ENCODE measurements at regions not wholly inside any gene's neighbourhood (a gene's known extent, or its start where the extent isn't known, plus 50 kb on each side); places are given as distances from the start of the nearest gene placed in this dataset.

DNA sequence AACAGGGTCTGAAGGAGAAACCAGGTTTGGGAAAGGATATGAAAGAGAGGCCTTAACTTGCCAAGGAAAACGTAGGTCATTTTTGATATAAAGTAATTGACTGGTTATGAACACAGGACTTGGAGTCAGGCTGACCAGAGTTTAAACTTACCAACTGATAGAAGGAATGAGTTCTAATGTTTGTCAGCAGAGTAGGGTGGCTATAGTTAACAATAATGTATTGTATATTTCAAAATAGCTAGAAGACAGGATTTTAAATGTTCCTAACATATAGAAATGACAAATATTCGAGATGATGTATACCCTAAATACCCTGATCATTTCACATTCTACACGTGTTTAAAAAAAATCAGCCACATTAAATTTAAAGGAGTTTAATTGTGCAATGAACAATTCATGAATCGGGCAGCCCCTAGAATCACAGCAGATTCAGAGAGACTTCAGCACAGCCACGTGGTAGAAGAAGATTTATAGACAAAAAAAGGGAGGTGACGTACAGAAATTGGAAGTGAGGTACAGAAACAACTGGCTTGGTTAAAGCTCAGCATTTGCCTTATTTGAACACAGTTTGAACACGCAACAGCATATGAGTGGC lies 52.5 kb upstream of the PLEKHG7 start:
- no peak for DNase-seq

DNA sequence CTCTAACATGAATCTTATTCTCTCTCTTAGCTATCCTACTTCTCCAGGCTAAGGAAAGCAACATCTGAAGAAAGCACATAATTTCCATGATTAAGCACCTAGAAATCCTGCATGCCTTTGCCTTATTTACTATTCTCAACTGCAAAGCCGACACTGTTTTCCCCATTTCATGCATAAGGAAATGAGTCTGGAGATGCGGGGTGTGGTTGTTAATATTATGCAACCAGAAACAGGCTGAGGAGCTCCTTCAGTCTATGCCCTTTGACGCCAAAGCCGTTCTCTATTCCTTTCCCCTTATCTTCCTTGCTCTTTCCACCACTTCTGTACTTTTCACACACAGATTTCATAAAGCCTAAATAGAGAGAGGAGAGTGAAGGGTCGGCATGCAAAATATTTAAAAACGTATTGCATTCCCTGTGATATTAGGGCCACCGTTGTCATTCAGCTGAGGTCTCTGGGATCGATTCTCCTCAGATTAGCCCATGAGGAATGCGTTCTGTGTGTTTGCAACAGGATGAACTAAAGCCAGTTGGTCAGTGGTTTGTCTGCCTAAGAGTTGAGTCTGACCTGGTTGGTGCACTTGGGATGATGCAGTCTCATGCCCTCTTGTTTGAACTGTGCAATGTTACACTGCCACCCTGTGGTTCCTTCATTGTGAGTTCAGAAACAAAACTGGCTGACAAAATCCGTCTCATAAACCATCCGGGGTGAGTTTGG lies 53.1 kb upstream of the PLEKHG7 start:
- peak; percentile 74 for DNase-seq

GRCh38 chr12:92648242-92649031 lies 54.4 kb upstream of the PLEKHG7 start:
- DNase-seq = no peak

DNA sequence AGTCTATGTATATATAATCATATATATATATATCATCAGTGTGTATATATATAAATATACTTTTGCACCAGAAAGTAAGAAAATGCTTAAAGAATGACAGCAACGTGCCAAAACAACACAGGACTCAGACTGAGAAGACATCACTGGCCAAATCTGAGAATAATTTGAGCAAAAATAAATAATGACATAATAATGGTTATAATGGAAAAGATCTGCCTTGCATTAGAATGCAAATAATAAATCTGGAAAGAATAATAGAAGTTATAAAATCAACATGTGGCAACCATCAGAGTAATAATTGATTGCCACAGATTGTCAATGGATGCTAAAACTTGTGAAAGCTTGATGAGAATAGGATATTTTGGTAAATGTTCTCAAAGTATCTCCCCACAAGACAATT lies 61.5 kb upstream of the PLEKHG7 start:
- no peak for DNase-seq

- DNase-seq = peak; percentile 13
Observed at GRCh38 chr12:92640691-92641090, 62.1 kb upstream of the PLEKHG7 start.

DNA sequence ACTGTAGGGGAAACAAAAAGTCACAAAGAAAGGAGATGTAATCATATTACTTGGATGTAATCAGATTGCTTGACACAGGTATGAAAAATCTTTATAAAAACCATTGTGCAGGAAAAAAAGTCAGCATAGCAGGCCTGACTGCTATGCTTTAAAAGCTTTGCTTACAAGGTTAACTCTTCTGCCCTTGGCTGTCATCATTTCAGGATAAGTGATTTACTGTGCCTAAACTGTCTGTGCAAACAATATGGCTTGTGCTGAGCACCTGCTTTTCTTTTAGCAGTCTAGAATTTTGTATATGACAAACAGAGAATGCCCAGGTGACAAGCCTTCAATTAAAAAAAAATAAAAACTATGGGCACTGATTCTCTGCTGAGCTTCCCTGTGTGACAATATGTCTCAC lies 63.8 kb upstream of the PLEKHG7 start:
- no peak for DNase-seq

- DNase-seq = no peak
Observed at GRCh38 chr12:92634730-92635129, 68.1 kb upstream of the PLEKHG7 start.

- no peak for DNase-seq
Observed at GRCh38 chr12:92634202-92634601, 68.6 kb upstream of the PLEKHG7 start.

GRCh38 chr12:92630968-92631367 lies 71.8 kb upstream of the PLEKHG7 start:
- DNase-seq = no peak

- DNase-seq = peak; percentile 17
Observed at GRCh38 chr12:92629349-92630065, 73.3 kb upstream of the PLEKHG7 start.

DNA sequence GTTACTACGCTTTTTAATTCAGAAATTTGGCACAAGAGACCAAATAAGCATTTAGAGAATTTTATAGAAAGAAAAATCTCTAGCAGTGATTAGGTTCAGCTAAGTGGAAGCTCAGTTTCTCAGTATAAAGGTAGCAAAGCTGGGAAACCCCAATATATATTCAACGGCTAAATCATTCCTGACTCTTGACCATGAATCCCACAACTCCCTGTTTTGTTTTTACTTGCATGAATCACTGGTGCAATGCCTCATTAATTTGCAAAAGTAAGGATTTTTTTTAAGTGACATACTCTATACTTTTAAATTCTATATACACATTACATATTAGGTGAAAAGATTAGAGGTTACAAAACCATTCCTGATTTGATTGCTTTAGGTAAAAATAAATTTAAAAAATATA lies 74.3 kb upstream of the PLEKHG7 start:
- DNase-seq = peak; percentile 36

DNA sequence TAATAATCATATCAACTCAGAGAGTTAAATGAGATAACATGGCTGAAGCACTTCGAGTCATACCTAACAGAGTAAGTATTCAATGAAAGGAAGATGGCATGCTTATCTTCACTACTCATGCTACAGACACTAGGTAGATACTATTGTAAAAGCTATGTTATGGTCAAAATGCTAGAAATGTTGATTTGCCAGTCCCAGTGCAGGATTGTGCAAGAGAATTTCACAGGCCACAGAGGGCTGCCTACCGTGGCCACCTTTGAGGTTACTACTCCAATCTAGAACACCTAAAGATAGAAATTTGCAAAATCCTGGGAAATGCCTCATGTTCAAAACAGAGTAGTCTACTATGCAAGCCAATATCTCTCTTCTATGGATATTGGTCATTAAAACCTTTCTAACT lies 75.3 kb upstream of the PLEKHG7 start:
- DNase-seq = no peak

GRCh38 chr12:92625639-92626310 lies 77.0 kb upstream of the PLEKHG7 start:
- no peak for DNase-seq

GRCh38 chr12:92624236-92624635 lies 78.6 kb upstream of the PLEKHG7 start:
- peak; percentile 56 for DNase-seq

GRCh38 chr12:92623386-92623785 lies 79.4 kb upstream of the PLEKHG7 start:
- DNase-seq = no peak

- no peak for DNase-seq
Observed at GRCh38 chr12:92621833-92622232, 81.0 kb upstream of the PLEKHG7 start.

GRCh38 chr12:92621312-92621711 lies 81.5 kb upstream of the PLEKHG7 start:
- DNase-seq = no peak

DNA sequence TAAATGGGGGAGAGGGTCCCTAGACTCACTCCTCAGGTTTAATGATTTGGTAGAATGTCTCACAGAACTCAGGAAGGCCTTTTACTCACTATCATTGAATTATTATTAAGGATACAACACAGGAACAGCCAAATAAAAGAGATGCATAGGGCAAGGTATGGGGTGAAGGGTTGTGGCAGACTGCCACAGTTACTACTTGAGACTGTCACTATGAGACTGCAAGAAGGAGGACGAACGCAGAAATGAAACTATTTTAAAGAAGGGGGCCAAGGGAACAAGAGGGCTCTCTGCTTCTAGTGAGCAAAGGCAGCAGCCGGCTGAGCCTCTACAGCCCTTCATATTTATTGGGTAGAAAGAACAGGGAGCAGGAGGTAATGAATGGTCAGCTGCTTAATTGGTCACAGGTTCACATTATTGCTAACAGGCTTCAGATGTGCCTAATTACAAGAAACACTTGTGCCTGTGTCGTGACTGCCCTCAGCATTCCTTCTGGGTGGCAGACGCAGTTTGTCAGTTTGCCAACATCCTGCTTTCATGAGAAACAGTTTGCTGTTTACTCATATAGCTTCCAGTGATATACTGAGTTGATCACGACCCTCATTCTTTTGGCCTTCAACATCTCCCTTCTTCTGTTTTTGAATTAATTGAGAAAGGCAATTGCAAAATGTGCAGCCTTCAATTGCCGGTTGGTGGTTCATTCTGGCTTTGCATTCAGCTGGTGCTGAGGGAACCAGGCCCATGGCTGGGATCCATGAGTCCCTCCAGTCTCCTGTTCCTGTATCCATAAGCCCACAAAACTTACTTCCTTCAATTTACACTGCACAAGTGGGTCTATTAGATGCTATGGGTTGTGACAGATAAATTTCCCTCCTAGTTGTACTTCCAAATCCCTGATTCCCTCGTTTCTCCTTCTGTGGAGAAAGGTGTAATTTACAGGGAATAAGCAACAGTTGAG lies 82.8 kb upstream of the PLEKHG7 start:
- peak; percentile 67 for DNase-seq

- DNase-seq = no peak
Observed at GRCh38 chr12:92619026-92619425, 83.8 kb upstream of the PLEKHG7 start.

- no peak for DNase-seq
Observed at GRCh38 chr12:92615703-92616102, 87.1 kb upstream of the PLEKHG7 start.

DNA sequence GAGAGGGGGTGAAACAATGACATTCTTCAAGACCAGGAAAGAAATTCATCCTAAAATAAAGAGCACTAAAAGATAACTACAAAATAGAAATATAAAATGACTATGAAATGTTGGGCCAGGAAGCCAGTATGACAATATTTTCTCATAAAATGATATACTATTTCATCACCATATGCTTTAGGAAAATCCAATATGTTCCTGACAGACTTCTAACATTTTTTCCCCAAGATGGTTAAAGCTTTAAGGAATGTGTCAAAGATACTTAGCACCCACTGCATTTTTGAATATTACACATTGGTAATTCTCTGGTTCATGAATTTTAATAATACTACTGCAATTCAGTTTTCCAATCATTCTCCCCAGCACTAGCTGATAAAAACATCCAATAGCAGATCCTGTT lies 87.7 kb upstream of the PLEKHG7 start:
- DNase-seq = no peak

DNA sequence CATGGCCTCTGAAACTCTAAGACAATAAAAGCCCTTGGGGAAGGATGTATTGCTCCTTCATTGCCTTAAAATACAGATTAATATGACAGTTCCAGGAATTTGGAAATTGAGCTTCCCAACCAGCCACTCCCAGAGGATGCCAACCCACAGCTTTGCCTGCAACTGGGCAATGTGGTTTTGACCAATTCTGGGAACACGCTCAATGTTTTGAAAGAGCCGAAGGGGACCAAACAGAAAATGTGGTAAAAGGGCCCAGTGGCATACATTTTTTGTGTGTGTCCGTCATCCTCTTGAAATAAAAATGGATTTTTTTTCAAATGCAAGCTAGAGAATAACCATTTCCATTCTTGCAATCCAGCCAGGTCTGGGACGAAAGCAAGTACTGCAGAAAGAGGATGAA lies 88.3 kb upstream of the PLEKHG7 start:
- no peak for DNase-seq

Measured in fibroblast of skin of right quadriceps (primary cell).